T-helper 17 cell (primary cell): ENCODE measurements at regions not wholly inside any gene's neighbourhood (a gene's known extent, or its start where the extent isn't known, plus 50 kb on each side); places are given as distances from the start of the nearest gene placed in this dataset.

Source experiments
- ATAC-seq: fragments of 150-1000 bp; cut with Tn5 transposase; 2 replicates; pipeline ENCODE4 v1.10.0; 2021; ENCODE audit warnings: mild to moderate bottlenecking, moderate library complexity
- DNase-seq, 3 donors: peaks; one replicate each; pipeline versions ENCODE4 v3.0.0 to v3.0.0-alpha.2; 2020 to 2021
- H3K9me3 ChIP-seq: one replicate; pipeline ENCODE4 v1.7.0; 2013; ENCODE audit warnings: low read length, mild to moderate bottlenecking; ENCODE audit not compliant: control insufficient read depth, poor library complexity, severe bottlenecking
- H3K27ac Mint-ChIP-seq: one replicate; pipeline ENCODE4 v1.8.0; 2022; ENCODE audit warnings: mild to moderate bottlenecking, moderate library complexity, mixed read lengths
- H3K27me3 Mint-ChIP-seq: one replicate; pipeline ENCODE4 v1.8.0; 2022; ENCODE audit warnings: mixed read lengths
- H3K36me3 Mint-ChIP-seq: one replicate; pipeline ENCODE4 v1.8.0; 2022; ENCODE audit warnings: low read depth, mixed read lengths
- H3K4me1 Mint-ChIP-seq: one replicate; pipeline ENCODE4 v1.8.0; 2022; ENCODE audit warnings: mild to moderate bottlenecking, mixed read lengths
- H3K4me3 Mint-ChIP-seq: one replicate; pipeline ENCODE4 v1.8.0; 2022; ENCODE audit warnings: mild to moderate bottlenecking, moderate library complexity, mixed read lengths

- no peaks in the 10 kb centered on the region for H3K36me3 Mint-ChIP-seq
- H3K4me3 Mint-ChIP-seq = no peak overlapping the region
- no peaks in the 10 kb centered on the region for H3K27me3 Mint-ChIP-seq
- H3K9me3 ChIP-seq = no peaks in the 10 kb centered on the region
- no peak overlapping the region for H3K27ac Mint-ChIP-seq
- no peaks in the 10 kb centered on the region for H3K4me1 Mint-ChIP-seq
- DNase-seq = no peak
- ATAC-seq = no peak
Measured at GRCh38 chrX:134747006-134747405, 50.0 kb downstream of the PABIR2 start.

DNA sequence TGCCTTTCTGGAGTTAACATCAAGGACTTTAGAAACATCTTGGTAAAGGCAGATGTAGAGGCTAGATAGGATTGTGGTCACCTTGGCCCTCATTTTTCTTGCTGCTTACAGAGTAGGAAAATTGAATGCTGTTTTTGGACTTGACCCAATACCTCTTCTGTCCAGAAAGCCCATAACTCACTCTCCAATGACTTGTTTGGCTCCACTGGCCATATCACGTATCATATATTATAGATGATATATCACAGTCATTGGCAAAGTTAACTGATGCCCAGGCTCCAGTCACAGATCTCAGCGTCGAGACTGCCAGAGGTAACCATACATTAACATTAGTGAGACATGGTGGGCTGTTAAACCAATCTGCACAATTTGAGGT lies 50.6 kb downstream of the PABIR2 start:
- Mint-ChIP-seq H3K4me3 (no peak overlapping the region), H3K36me3 (no peaks in the 10 kb centered on the region), H3K4me1 (no peaks in the 10 kb centered on the region), H3K27ac (no peak overlapping the region), H3K27me3 (no peaks in the 10 kb centered on the region)
- H3K9me3 ChIP-seq = no peaks in the 10 kb centered on the region
- no peak for DNase-seq
- no peak for ATAC-seq

GRCh38 chrX:134745636-134746409 lies 51.2 kb downstream of the PABIR2 start:
- no peak for ATAC-seq
- no peak for DNase-seq
- no peaks in the 10 kb centered on the region for H3K9me3 ChIP-seq
- Mint-ChIP-seq H3K4me1 (no peaks in the 10 kb centered on the region), H3K27ac (no peak overlapping the region), H3K27me3 (no peaks in the 10 kb centered on the region), H3K36me3 (no peaks in the 10 kb centered on the region), H3K4me3 (no peak overlapping the region)

DNA sequence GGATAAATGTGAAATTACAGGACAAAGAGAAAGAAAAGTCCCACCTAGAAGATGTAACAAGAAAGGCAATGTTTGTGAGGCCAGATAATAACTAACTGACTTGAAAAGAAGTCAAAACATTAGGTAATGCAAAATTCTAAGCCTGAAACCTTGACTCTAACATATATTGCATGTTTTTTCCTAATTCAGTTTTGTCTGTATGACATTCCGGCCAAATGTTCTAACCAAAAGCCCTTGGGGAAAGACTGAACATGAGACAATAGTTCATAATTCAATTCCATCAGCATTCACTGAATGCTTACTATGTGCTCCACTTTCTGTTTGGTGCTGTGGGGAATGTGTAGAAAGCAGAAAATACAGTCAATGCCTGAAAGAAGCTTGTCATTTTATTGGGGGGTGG lies 53.9 kb downstream of the PABIR2 start:
- ATAC-seq = no peak
- Mint-ChIP-seq H3K4me1 (no peaks in the 10 kb centered on the region), H3K36me3 (no peaks in the 10 kb centered on the region), H3K27me3 (no peaks in the 10 kb centered on the region), H3K27ac (no peak overlapping the region), H3K4me3 (no peak overlapping the region)
- H3K9me3 ChIP-seq = no peaks in the 10 kb centered on the region
- DNase-seq = no peak

DNA sequence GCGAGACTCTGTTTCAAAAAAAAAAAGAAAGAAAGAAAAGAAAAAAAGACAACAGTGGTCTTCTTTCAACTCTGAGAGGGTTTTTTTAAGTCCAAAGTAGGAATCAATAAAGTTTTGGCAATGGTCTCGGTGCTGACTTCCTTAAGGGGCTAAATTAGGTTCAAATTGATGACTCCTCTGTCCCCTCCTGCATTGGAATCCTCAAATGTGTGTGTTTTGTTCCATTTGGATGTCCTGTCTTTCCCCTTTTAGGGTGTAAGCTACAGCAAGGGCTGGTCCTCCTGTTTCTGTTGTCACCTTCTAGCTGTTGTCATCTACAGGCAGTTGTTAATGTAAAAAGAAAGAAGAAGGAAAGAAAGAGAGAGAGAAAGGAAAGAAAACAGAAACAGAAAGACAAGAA lies 54.4 kb downstream of the PABIR2 start:
- DNase-seq (no peak), ATAC-seq (no peak)
- H3K27ac Mint-ChIP-seq = no peak overlapping the region
- H3K27me3 Mint-ChIP-seq = no peaks in the 10 kb centered on the region
- H3K9me3 ChIP-seq = no peaks in the 10 kb centered on the region
- H3K4me1 Mint-ChIP-seq = no peaks in the 10 kb centered on the region
- no peaks in the 10 kb centered on the region for H3K36me3 Mint-ChIP-seq
- H3K4me3 Mint-ChIP-seq = no peak overlapping the region

GRCh38 chrX:134741746-134742145 lies 55.3 kb downstream of the PABIR2 start:
- DNase-seq = no peak
- H3K9me3 ChIP-seq = no peaks in the 10 kb centered on the region
- H3K4me3 Mint-ChIP-seq = no peak overlapping the region
- H3K36me3 Mint-ChIP-seq = no peaks in the 10 kb centered on the region
- no peaks in the 10 kb centered on the region for H3K4me1 Mint-ChIP-seq
- H3K27me3 Mint-ChIP-seq = no peaks in the 10 kb centered on the region
- no peak overlapping the region for H3K27ac Mint-ChIP-seq
- no peak for ATAC-seq

DNA sequence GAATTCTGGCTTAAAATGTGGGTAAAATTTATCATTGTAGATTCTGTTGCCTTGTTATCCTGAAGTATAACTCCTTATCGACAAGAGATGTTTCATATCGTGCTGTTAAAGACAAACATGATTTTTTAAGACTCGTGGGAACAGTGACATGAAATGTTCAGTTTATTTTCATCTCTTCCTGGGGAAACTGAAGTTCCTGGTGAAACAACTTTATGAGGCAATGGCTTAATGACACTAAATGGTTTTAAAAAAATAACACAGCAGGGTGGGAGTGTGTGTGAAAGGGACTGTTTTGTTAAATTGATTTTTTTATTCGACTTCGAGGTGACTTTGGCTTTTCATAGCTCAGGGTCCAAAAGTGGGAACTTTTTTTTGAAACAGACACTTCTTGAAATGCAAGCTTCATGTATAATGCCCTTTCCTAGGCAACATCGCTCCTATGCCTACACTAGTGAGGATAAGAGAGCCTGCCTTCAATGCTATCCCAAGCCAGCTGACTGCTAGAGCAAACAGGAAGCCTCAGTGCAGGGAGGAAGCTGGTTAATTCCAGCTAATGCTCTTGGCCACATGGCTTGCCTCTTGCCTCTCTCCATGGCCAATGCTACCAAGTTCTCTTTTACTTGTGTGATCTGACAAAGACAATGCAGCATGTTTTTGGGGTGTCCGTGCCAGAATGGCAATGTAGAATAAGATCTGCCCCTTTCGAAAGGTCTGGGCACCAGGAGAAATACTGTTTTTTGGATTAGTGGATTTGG lies 57.8 kb downstream of the PABIR2 start:
- Mint-ChIP-seq H3K36me3 (no peaks in the 10 kb centered on the region), H3K27ac (no peak overlapping the region), H3K4me1 (no peaks in the 10 kb centered on the region), H3K4me3 (no peak overlapping the region), H3K27me3 (no peaks in the 10 kb centered on the region)
- H3K9me3 ChIP-seq = no peaks in the 10 kb centered on the region
- DNase-seq = no peak
- ATAC-seq = no peak

GRCh38 chrX:134738445-134738844 lies 58.6 kb downstream of the PABIR2 start:
- ATAC-seq = no peak
- H3K36me3 Mint-ChIP-seq = no peaks in the 10 kb centered on the region
- no peaks in the 10 kb centered on the region for H3K27me3 Mint-ChIP-seq
- no peaks in the 10 kb centered on the region for H3K4me1 Mint-ChIP-seq
- DNase-seq = no peak
- H3K27ac Mint-ChIP-seq = no peak overlapping the region
- H3K4me3 Mint-ChIP-seq = no peak overlapping the region
- no peaks in the 10 kb centered on the region for H3K9me3 ChIP-seq

DNA sequence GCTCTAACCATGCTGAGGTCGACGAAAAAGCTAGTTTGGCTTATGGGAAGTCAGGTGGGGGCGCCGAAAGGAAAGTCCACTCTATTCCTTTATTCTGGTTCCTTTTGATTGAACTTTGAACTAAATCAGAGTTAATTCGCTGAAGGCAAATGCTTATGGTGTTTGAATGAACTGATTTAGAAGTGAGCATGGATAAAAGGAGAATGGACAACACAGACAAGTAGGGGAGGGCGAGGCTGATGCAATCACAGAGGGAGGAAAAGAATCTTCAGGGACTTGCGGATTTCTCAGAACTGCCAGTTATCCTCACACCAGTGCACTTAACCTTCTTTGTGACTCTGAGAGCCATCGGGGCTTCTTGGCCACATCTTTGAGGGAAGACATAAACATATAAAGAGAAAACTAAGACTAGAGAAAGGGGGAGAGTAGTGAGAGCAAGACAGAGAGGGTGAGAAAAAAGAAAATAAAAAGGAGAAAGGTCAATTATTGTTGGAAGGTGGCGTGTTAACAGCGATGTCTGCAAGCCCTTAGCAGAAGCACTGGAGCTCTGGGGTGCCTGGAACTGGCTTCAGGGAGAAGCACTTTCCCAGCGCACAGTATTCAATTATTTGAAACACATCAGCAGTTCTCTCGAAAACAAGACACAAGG lies 59.2 kb downstream of the PABIR2 start:
- no peaks in the 10 kb centered on the region for H3K36me3 Mint-ChIP-seq
- H3K4me3 Mint-ChIP-seq = no peak overlapping the region
- H3K27ac Mint-ChIP-seq = no peak overlapping the region
- H3K9me3 ChIP-seq = no peaks in the 10 kb centered on the region
- DNase-seq = no peak
- H3K4me1 Mint-ChIP-seq = no peaks in the 10 kb centered on the region
- no peak for ATAC-seq
- H3K27me3 Mint-ChIP-seq = no peaks in the 10 kb centered on the region

DNA sequence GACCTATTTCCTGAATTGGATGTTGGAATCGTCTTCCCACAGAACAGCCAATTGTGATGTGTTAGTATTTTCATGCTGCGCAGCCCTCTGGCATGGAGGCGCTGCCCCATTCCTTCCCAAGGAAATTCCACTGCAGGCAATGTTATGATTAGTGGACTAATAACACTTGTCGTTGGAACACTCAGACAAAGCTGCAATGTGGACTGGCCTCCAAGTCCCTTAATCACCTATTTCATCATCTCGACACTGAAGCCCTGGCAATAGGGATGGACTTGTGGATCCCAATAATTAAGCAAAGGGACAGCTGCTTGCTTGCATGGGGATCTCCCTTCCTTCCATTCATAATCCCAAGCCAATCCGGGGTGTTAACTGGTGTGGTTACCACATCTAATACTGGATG lies 59.9 kb downstream of the PABIR2 start:
- H3K36me3 Mint-ChIP-seq = no peaks in the 10 kb centered on the region
- no peak for ATAC-seq
- H3K9me3 ChIP-seq = no peaks in the 10 kb centered on the region
- DNase-seq = no peak
- no peaks in the 10 kb centered on the region for H3K27me3 Mint-ChIP-seq
- no peak overlapping the region for H3K4me3 Mint-ChIP-seq
- H3K4me1 Mint-ChIP-seq = no peaks in the 10 kb centered on the region
- no peak overlapping the region for H3K27ac Mint-ChIP-seq

- DNase-seq (no peak), ATAC-seq (no peak)
- Mint-ChIP-seq H3K27me3 (no peaks in the 10 kb centered on the region), H3K36me3 (no peaks in the 10 kb centered on the region), H3K4me1 (no peaks in the 10 kb centered on the region), H3K27ac (no peak overlapping the region), H3K4me3 (no peak overlapping the region)
- no peaks in the 10 kb centered on the region for H3K9me3 ChIP-seq
Measured at GRCh38 chrX:134736356-134736755, 60.6 kb downstream of the PABIR2 start.

- H3K27me3 Mint-ChIP-seq = no peaks in the 10 kb centered on the region
- no peak overlapping the region for H3K4me3 Mint-ChIP-seq
- H3K9me3 ChIP-seq = no peaks in the 10 kb centered on the region
- DNase-seq (no peak), ATAC-seq (no peak)
- no peaks in the 10 kb centered on the region for H3K36me3 Mint-ChIP-seq
- no peak overlapping the region for H3K27ac Mint-ChIP-seq
- no peaks in the 10 kb centered on the region for H3K4me1 Mint-ChIP-seq
Measured at GRCh38 chrX:134735015-134735414, 62.0 kb downstream of the PABIR2 start.

GRCh38 chrX:134734466-134734952 lies 62.5 kb downstream of the PABIR2 start:
- no peaks in the 10 kb centered on the region for H3K36me3 Mint-ChIP-seq
- no peaks in the 10 kb centered on the region for H3K9me3 ChIP-seq
- ATAC-seq (no peak), DNase-seq (no peak)
- H3K4me3 Mint-ChIP-seq = no peak overlapping the region
- no peak overlapping the region for H3K27ac Mint-ChIP-seq
- H3K27me3 Mint-ChIP-seq = no peaks in the 10 kb centered on the region
- H3K4me1 Mint-ChIP-seq = no peaks in the 10 kb centered on the region
